Liver (tissue), 8 donors: ENCODE measurements at regions not wholly inside any gene's neighbourhood (a gene's known extent, or its start where the extent isn't known, plus 50 kb on each side); places are given as distances from the start of the nearest gene placed in this dataset.

Source experiments
- DNase-seq: peaks from one replicate; pipeline ENCODE4 v3.0.0-alpha.2; 2017; ENCODE audit warnings: low spot score
- H3K27ac ChIP-seq, 2 donors: one replicate each; pipeline ENCODE4 v1.7.0; 2013; ENCODE audit warnings: inconsistent platforms in 2 of 2, low read length in 2 of 2, control low read depth in 1 of 2, low read depth in 1 of 2, mild to moderate bottlenecking in 1 of 2
- H3K27me3 ChIP-seq, 4 donors: one replicate each; pipeline versions ENCODE4 v1.6.1 to v1.7.0; 2013; ENCODE audit warnings: low read length in 3 of 4, inconsistent platforms in 1 of 4, mild to moderate bottlenecking in 1 of 4, moderate library complexity in 1 of 4; ENCODE audit not compliant: control insufficient read depth in 4 of 4, insufficient read depth in 4 of 4
- H3K36me3 ChIP-seq, 4 donors: one replicate each; pipeline versions ENCODE4 v1.6.1 to v1.7.0; 2013; ENCODE audit warnings: low read length in 3 of 4, mild to moderate bottlenecking in 3 of 4, low read depth in 1 of 4, moderate library complexity in 1 of 4; ENCODE audit not compliant: control insufficient read depth in 4 of 4, insufficient read depth in 3 of 4
- H3K4me1 ChIP-seq, 4 donors: one replicate each; pipeline versions ENCODE4 v1.6.1 to v1.7.0; 2013; ENCODE audit warnings: low read length in 3 of 4, mild to moderate bottlenecking in 3 of 4, moderate library complexity in 1 of 4; ENCODE audit not compliant: control insufficient read depth in 4 of 4, insufficient read depth in 4 of 4
- H3K4me3 ChIP-seq, 3 donors: one replicate each; pipeline versions ENCODE4 v1.6.1 to v1.7.0; 2013; ENCODE audit warnings: low read length in 3 of 3, control low read depth in 1 of 3, low read depth in 1 of 3, mild to moderate bottlenecking in 1 of 3
- H3K9ac ChIP-seq, 2 donors: one replicate each; pipeline ENCODE4 v1.7.0; 2013; ENCODE audit warnings: low read length in 2 of 2, mild to moderate bottlenecking in 2 of 2, moderate library complexity in 2 of 2, control low read depth in 1 of 2, low read depth in 1 of 2
- H3K9me3 ChIP-seq, 4 donors: one replicate each; pipeline versions ENCODE4 v1.6.1 to v1.7.0; 2013; ENCODE audit warnings: low read length in 3 of 4; ENCODE audit not compliant: control insufficient read depth in 4 of 4
- ATF3 ChIP-seq: IDR thresholded peaks from 2 replicates; pipeline ENCODE4 v1.6.1; 2016; ENCODE audit warnings: antibody characterized with exemption
- CTCF ChIP-seq: fragments of 150-350 bp; IDR thresholded peaks from 2 replicates; pipeline ENCODE4 v1.5.1; 2017; ENCODE audit warnings: improper control_type of control experiment, low read depth, low read length; ENCODE audit not compliant: missing input control
- EGR1 ChIP-seq, 2 donors: IDR thresholded peaks; 2 replicates each; pipeline ENCODE4 v1.6.1; 2016 to 2018; ENCODE audit warnings: antibody characterized with exemption in 2 of 2, low read depth in 2 of 2
- FOXA1 ChIP-seq: IDR thresholded peaks from 2 replicates; pipeline ENCODE4 v1.6.1; 2016; ENCODE audit warnings: antibody characterized with exemption
- FOXA2 ChIP-seq: IDR thresholded peaks from 2 replicates; pipeline ENCODE4 v1.6.1; 2016; ENCODE audit warnings: antibody characterized with exemption
- HNF4G ChIP-seq: IDR thresholded peaks from 2 replicates; pipeline ENCODE4 v1.6.1; 2016; ENCODE audit warnings: antibody characterized with exemption
- JUND ChIP-seq, 2 donors: IDR thresholded peaks; 2 replicates each; pipeline ENCODE4 v1.6.1; 2016; ENCODE audit warnings: antibody characterized with exemption in 2 of 2
- MAX ChIP-seq: IDR thresholded peaks from 2 replicates; pipeline ENCODE4 v1.6.1; 2016; ENCODE audit warnings: antibody characterized with exemption
- NR2F2 ChIP-seq: IDR thresholded peaks from 2 replicates; pipeline ENCODE4 v1.6.1; 2016; ENCODE audit warnings: antibody characterized with exemption
- RAD21 ChIP-seq, 2 donors: IDR thresholded peaks; 2 replicates each; pipeline ENCODE4 v1.6.1; 2016; ENCODE audit warnings: antibody characterized with exemption in 2 of 2, mild to moderate bottlenecking in 2 of 2
- REST ChIP-seq: IDR thresholded peaks from 2 replicates; pipeline ENCODE4 v1.6.1; 2016; ENCODE audit warnings: antibody characterized with exemption, mild to moderate bottlenecking
- RXRA ChIP-seq, 2 donors: IDR thresholded peaks; 2 replicates each; pipeline ENCODE4 v1.6.1; 2017 to 2018; ENCODE audit warnings: antibody characterized with exemption in 2 of 2, mild to moderate bottlenecking in 1 of 2
- SP1 ChIP-seq: IDR thresholded peaks from 2 replicates; pipeline ENCODE4 v1.6.1; 2018; ENCODE audit warnings: antibody characterized with exemption, mild to moderate bottlenecking
- TAF1 ChIP-seq: conservative IDR thresholded peaks from 2 replicates; pipeline ENCODE4 v1.6.1; 2016; ENCODE audit warnings: antibody characterized with exemption, mild to moderate bottlenecking
- WGBS: extraction: QIAGEN DNeasy Blood & Tissue Kit; methylation state at CpG from one replicate; pipeline ENCODE4 v1.1.7; 2013; 5-methylcytosine and 5-hydroxymethylcytosine counted together
- donor health status: healthy.
- donor health status: healthy.
- donor health status: healthy.
- donor health status: healthy.
- donor health status: healthy.

GRCh38 chr3:23086331-23086730 lies 116.8 kb upstream of the UBE2E2 start:
- H3K36me3 ChIP-seq = no peaks in the 10 kb centered on the region
- H3K27ac ChIP-seq = no peak overlapping the region
- no peak overlapping the region for H3K4me3 ChIP-seq
- TF ChIP-seq JUND (IDR thresholded peaks at IDR 0.05) (no peak), REST (no peak), ATF3 (no peak), RXRA (IDR thresholded peaks at IDR 0.05) (no peak), RAD21 (IDR thresholded peaks at IDR 0.05) (no peak), TAF1 (no peak), EGR1 (IDR thresholded peaks at IDR 0.05; ENCODE audit: low read depth in 2 of 2) (no peak), CTCF (no peak), MAX (no peak), FOXA1 (no peak), NR2F2 (no peak)
- 87% methylated on average over 4 of the region's 4 CpGs for WGBS
- H3K27me3 ChIP-seq = no peaks in the 10 kb centered on the region
- no peak overlapping the region for H3K9ac ChIP-seq
- DNase-seq = no peak
- H3K4me1 ChIP-seq = no peaks in the 10 kb centered on the region
- no peaks in the 10 kb centered on the region for H3K9me3 ChIP-seq

GRCh38 chr3:23086831-23087230 lies 116.3 kb upstream of the UBE2E2 start:
- no peak for TF ChIP-seq FOXA2
- TF ChIP-seq RXRA (IDR thresholded peaks at IDR 0.05) = no peak
- TF ChIP-seq SP1 = no peak
- TF ChIP-seq RAD21 (IDR thresholded peaks at IDR 0.05) = no peak
- TF ChIP-seq CTCF = no peak
- no peak for TF ChIP-seq REST
- TF ChIP-seq MAX = no peak
- no peak for TF ChIP-seq HNF4G
- Histone ChIP-seq H3K36me3 (no peaks in the 10 kb centered on the region), H3K4me3 (no peak overlapping the region), H3K9me3 (no peaks in the 10 kb centered on the region), H3K27me3 (no peaks in the 10 kb centered on the region), H3K9ac (no peak overlapping the region), H3K4me1 (no peaks in the 10 kb centered on the region), H3K27ac (no peak overlapping the region)
- DNase-seq = no peak
- WGBS = 86% methylated on average over 2 of the region's 2 CpGs
